ENCODE measurements at regions not wholly inside any gene's neighbourhood (a gene's known extent, or its start where the extent isn't known, plus 50 kb on each side); places are given as distances from the start of the nearest gene placed in this dataset.

- H3K27me3 ChIP-seq, result no peaks in the 10 kb centered on the region
- no peaks in the 10 kb centered on the region for H3K36me3 ChIP-seq (ENCODE audit: low read depth, missing control alignments)
- H3K4me1 ChIP-seq, result no peaks in the 10 kb centered on the region
- no peak for DNase-seq
- no peak overlapping the region for H3K4me3 ChIP-seq
- no peak for TF ChIP-seq POLR2A (IDR thresholded peaks at IDR 0.05)
- TF ChIP-seq, protein P1, sequence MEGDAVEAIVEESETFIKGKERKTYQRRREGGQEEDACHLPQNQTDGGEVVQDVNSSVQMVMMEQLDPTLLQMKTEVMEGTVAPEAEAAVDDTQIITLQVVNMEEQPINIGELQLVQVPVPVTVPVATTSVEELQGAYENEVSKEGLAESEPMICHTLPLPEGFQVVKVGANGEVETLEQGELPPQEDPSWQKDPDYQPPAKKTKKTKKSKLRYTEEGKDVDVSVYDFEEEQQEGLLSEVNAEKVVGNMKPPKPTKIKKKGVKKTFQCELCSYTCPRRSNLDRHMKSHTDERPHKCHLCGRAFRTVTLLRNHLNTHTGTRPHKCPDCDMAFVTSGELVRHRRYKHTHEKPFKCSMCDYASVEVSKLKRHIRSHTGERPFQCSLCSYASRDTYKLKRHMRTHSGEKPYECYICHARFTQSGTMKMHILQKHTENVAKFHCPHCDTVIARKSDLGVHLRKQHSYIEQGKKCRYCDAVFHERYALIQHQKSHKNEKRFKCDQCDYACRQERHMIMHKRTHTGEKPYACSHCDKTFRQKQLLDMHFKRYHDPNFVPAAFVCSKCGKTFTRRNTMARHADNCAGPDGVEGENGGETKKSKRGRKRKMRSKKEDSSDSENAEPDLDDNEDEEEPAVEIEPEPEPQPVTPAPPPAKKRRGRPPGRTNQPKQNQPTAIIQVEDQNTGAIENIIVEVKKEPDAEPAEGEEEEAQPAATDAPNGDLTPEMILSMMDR (IDR thresholded peaks at IDR 0.05), result no peak
- intact Hi-C loops (cut with DNase I; ENCODE audit: low total_unique reads), result no loop called here
- H3K9me3 ChIP-seq, result no peaks in the 10 kb centered on the region
- 96 to 97% methylated on average over 1 of the region's 1 CpG for WGBS, 2 donors
- no peak overlapping the region for H3K27ac ChIP-seq
Observed at GRCh38 chr3:152038490-152038889, 165.0 kb downstream of the SUCNR1 start.

DNA sequence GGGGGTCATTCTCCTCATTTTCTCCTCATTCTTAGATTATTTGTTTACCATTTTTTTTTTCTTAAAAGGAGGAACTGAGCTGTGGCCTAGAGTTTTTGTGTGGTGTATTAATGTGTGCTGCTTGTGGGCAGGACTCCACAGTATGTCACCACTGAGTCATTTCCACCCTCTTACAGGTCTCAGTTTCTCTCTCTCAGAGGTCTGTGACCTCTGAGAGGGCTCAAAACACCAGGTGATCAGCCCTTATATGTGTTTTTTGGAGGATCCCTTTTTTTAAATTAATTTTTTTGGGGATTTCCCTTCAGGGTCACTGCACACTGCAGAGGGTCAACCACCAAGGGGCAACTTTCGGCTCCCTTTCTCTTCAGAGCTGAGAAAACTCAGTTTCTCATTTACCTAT is 166.4 kb downstream of the SUCNR1 start:
- DNase-seq, result no peak
- TF ChIP-seq POLR2A (IDR thresholded peaks at IDR 0.05), result no peak
- TF ChIP-seq, protein P1 (IDR thresholded peaks at IDR 0.05), result no peak
- intact Hi-C loops (cut with DNase I; ENCODE audit: low total_unique reads), result no loop called here
- Histone ChIP-seq H3K27ac (no peak overlapping the region), H3K4me3 (no peak overlapping the region), H3K4me1 (no peaks in the 10 kb centered on the region), H3K36me3 (ENCODE audit: low read depth, missing control alignments) (no peaks in the 10 kb centered on the region), H3K9me3 (no peaks in the 10 kb centered on the region), H3K27me3 (no peaks in the 10 kb centered on the region)
- WGBS, 2 donors, result 88 to 100% methylated on average over 1 of the region's 1 CpG

- Histone ChIP-seq H3K27ac (no peak overlapping the region), H3K36me3 (ENCODE audit: low read depth, missing control alignments) (no peaks in the 10 kb centered on the region), H3K27me3 (no peaks in the 10 kb centered on the region), H3K4me3 (no peak overlapping the region), H3K9me3 (no peaks in the 10 kb centered on the region), H3K4me1 (no peaks in the 10 kb centered on the region)
- DNase-seq, result no peak
- TF ChIP-seq, protein P1 (IDR thresholded peaks at IDR 0.05), result no peak
- TF ChIP-seq POLR2A (IDR thresholded peaks at IDR 0.05), result no peak
- intact Hi-C loops (cut with DNase I; ENCODE audit: low total_unique reads), result no loop called here
- WGBS, 2 donors, result 68 to 76% methylated on average over 1 of the region's 1 CpG
Observed at GRCh38 chr3:152040319-152040718, 166.9 kb downstream of the SUCNR1 start.

GRCh38 chr3:152043620-152044019 is 170.2 kb downstream of the SUCNR1 start:
- Histone ChIP-seq H3K36me3 (ENCODE audit: low read depth, missing control alignments) (no peaks in the 10 kb centered on the region), H3K27ac (no peak overlapping the region), H3K9me3 (no peaks in the 10 kb centered on the region), H3K4me3 (no peak overlapping the region), H3K4me1 (no peaks in the 10 kb centered on the region), H3K27me3 (no peaks in the 10 kb centered on the region)
- TF ChIP-seq POLR2A (IDR thresholded peaks at IDR 0.05), result no peak
- TF ChIP-seq, protein P1 (IDR thresholded peaks at IDR 0.05), result no peak
- 45 to 62% methylated on average over 3 of the region's 3 CpGs for WGBS, 2 donors
- intact Hi-C loops (cut with DNase I; ENCODE audit: low total_unique reads), result no loop called here
- no peak for DNase-seq

- Histone ChIP-seq H3K27ac (no peak overlapping the region), H3K4me1 (no peaks in the 10 kb centered on the region), H3K27me3 (no peaks in the 10 kb centered on the region), H3K9me3 (no peaks in the 10 kb centered on the region), H3K4me3 (no peak overlapping the region), H3K36me3 (ENCODE audit: low read depth, missing control alignments) (no peaks in the 10 kb centered on the region)
- intact Hi-C loops (cut with DNase I; ENCODE audit: low total_unique reads), result no loop called here
- no peak for DNase-seq
- WGBS, 2 donors, result 96 to 97% methylated on average over 2 of the region's 2 CpGs
- TF ChIP-seq, protein P1 (IDR thresholded peaks at IDR 0.05), result no peak
- TF ChIP-seq POLR2A (IDR thresholded peaks at IDR 0.05), result no peak
Observed at GRCh38 chr3:152046280-152046679, 172.8 kb downstream of the SUCNR1 start.
